Endothelial cell of umbilical vein (primary cell): ENCODE measurements at regions not wholly inside any gene's neighbourhood (a gene's known extent, or its start where the extent isn't known, plus 50 kb on each side); places are given as distances from the start of the nearest gene placed in this dataset.

Experiments used
- BruUV-seq: library from RNA; stranded (reverse); fragments of 400-500 nt; replicated peaks from 2 replicates; lab custom pipeline; 2021; lab: Mats Ljungman, UMichigan
- CTCF ChIA-PET: fragments of 300-600, 350-600 bp; sonication (Branson Sonifier 250); formaldehyde crosslinking; loops from one replicate; lab custom pipeline; 2021; ENCODE audit warnings: antibody characterized with exemption, inconsistent platforms; lab: Charles Lee
- POLR2A ChIA-PET: fragments of 300-600, 350-600 bp; sonication (Branson Sonifier 250); formaldehyde crosslinking; loops from one replicate; lab custom pipeline; 2021; ENCODE audit warnings: antibody characterized with exemption, inconsistent platforms; lab: Charles Lee
- DNase-seq: peaks from one replicate; pipeline ENCODE4 v3.0.0-alpha.2; 2011; ENCODE audit warnings: low read depth, low spot score
- FAIRE-seq: peaks from 2 replicates; lab custom pipeline; 2011; peaks lifted over from hg19 to GRCh38; lab: Jason Lieb, UNC
- H2AFZ ChIP-seq: 2 replicates; pipeline ENCODE4 v1.6.0; 2012; ENCODE audit warnings: low read depth, low read length, control low read depth, inconsistent platforms
- H3K27ac ChIP-seq: 2 replicates; pipeline ENCODE4 v1.5.1; 2011; ENCODE audit warnings: low read depth, mild to moderate bottlenecking, control low read depth, low read length, moderate library complexity; ENCODE audit not compliant: insufficient read depth
- H3K27me3 ChIP-seq, 2 experiments: 2 replicates each; pipeline versions ENCODE4 v1.6.0 to v1.6.1; 2011; ENCODE audit warnings: low read length in 2 of 2, mixed read lengths in 1 of 2; ENCODE audit not compliant: control insufficient read depth in 2 of 2, insufficient read depth in 2 of 2
- H3K36me3 ChIP-seq, 2 experiments: 2 replicates in 1 of 2; 3 replicates in 1 of 2; pipeline ENCODE4 v1.5.1; 2011; ENCODE audit warnings: low read length in 2 of 2, mild to moderate bottlenecking in 1 of 2, moderate library complexity in 1 of 2; ENCODE audit not compliant: control insufficient read depth in 2 of 2, insufficient read depth in 2 of 2; ENCODE audit errors: extremely low read depth in 1 of 2
- H3K4me1 ChIP-seq: 3 replicates; pipeline ENCODE4 v1.5.1; 2011; ENCODE audit warnings: mild to moderate bottlenecking, low read length; ENCODE audit not compliant: control insufficient read depth, insufficient read depth; ENCODE audit errors: extremely low read depth
- H3K4me2 ChIP-seq: 2 replicates; pipeline ENCODE4 v1.6.1; 2011; ENCODE audit warnings: low read length, control low read depth, mixed read lengths; ENCODE audit not compliant: insufficient read depth
- H3K4me3 ChIP-seq, 3 experiments: fragments of 200-600 bp in 1 of 3; sonication (generic), shearing (Covaris generic) in 1 of 3; replicated peaks in 1 of 3; 2 replicates each; pipeline ENCODE4 v1.5.1; 2011 to 2016; ENCODE audit warnings: control low read depth in 3 of 3, low read length in 3 of 3, mild to moderate bottlenecking in 2 of 3, inconsistent platforms in 1 of 3, low read depth in 1 of 3, moderate library complexity in 1 of 3; ENCODE audit not compliant: insufficient read depth in 1 of 3
- H3K79me2 ChIP-seq: 2 replicates; pipeline ENCODE4 v1.6.0; 2012; ENCODE audit warnings: low read length, inconsistent platforms; ENCODE audit not compliant: control insufficient read depth, insufficient read depth
- H3K9ac ChIP-seq: replicated peaks from 2 replicates; pipeline ENCODE3; 2011; ENCODE audit warnings: low read length, control low read depth; ENCODE audit not compliant: insufficient read depth; ENCODE audit errors: extremely low read depth
- H3K9me1 ChIP-seq: replicated peaks from 3 replicates; pipeline ENCODE4 v1.6.0; 2011; ENCODE audit warnings: mild to moderate bottlenecking, low read length; ENCODE audit not compliant: control insufficient read depth, insufficient read depth; ENCODE audit errors: extremely low read depth
- H3K9me3 ChIP-seq: replicated peaks from 2 replicates; pipeline ENCODE4 v1.5.1; 2012; ENCODE audit warnings: low read length, inconsistent platforms; ENCODE audit not compliant: control insufficient read depth, insufficient read depth
- H4K20me1 ChIP-seq: replicated peaks from 2 replicates; pipeline ENCODE3; 2011; ENCODE audit warnings: mild to moderate bottlenecking, low read length; ENCODE audit not compliant: control insufficient read depth, insufficient read depth; ENCODE audit errors: extremely low read depth
- EZH2 ChIP-seq: IDR thresholded peaks from 2 replicates; pipeline ENCODE4 v1.6.1; 2012; ENCODE audit warnings: borderline replicate concordance, low read depth, mild to moderate bottlenecking, moderate library complexity, low read length, inconsistent platforms; ENCODE audit not compliant: severe bottlenecking
- FOS ChIP-seq: IDR thresholded peaks from 2 replicates; pipeline ENCODE4 v1.6.1; 2011; ENCODE audit warnings: mild to moderate bottlenecking, low read length, moderate library complexity, borderline replicate concordance; ENCODE audit not compliant: insufficient read depth
- GATA2 ChIP-seq: IDR thresholded peaks from 2 replicates; pipeline ENCODE4 v1.7.0; 2011; ENCODE audit warnings: low read depth, mild to moderate bottlenecking, moderate library complexity, mixed read lengths, low read length; ENCODE audit not compliant: insufficient read length, insufficient read depth
- JUN ChIP-seq: IDR thresholded peaks from 2 replicates; pipeline ENCODE4 v1.6.1; 2011; ENCODE audit warnings: borderline replicate concordance, low read depth; ENCODE audit not compliant: insufficient read length, insufficient read depth
- MYC ChIP-seq: IDR thresholded peaks from one replicate; pipeline ENCODE4 v1.6.1; 2011; ENCODE audit warnings: mild to moderate bottlenecking, low read depth, low read length
- POLR2A ChIP-seq: IDR thresholded peaks from 2 replicates; pipeline ENCODE4 v1.6.1; 2012; ENCODE audit warnings: low read depth, mild to moderate bottlenecking, control low read depth, low read length
- POLR2AphosphoS5 ChIP-seq: IDR thresholded peaks from 2 replicates; pipeline ENCODE4 v1.6.1; 2012; ENCODE audit warnings: low read depth, mild to moderate bottlenecking, control low read depth, low read length, moderate library complexity; ENCODE audit not compliant: insufficient read depth
- dilution Hi-C: fragments of 300-500 bp; cut with MboI; formaldehyde crosslinking; loops from one replicate; pipeline ENCODE4 v1.15.0; 2019; ENCODE audit warnings: low sequenced_read_pairs; ENCODE audit not compliant: extremely low pct_ligation_motif_present
- intact Hi-C: fragments of 100-400 bp; cut with micrococcal nuclease; formaldehyde crosslinking; loops from one replicate; pipeline ENCODE4 v1.10.0; 2022
- TF ChIP-seq, protein P1 (sequence below), 2 donors: IDR thresholded peaks; 1 replicate in 1 of 2; 2 replicates in 1 of 2; pipeline ENCODE4 v1.5.1; 2011; ENCODE audit warnings: low read length in 2 of 2, mild to moderate bottlenecking in 2 of 2, moderate library complexity in 2 of 2, control low read depth in 1 of 2, inconsistent platforms in 1 of 2, low read depth in 1 of 2; ENCODE audit not compliant: insufficient read depth in 1 of 2; ENCODE audit errors: extremely low read depth in 1 of 2
- TF ChIP-seq, protein P2 (sequence below): IDR thresholded peaks from 2 replicates; pipeline ENCODE4 v1.6.1; 2011; ENCODE audit not compliant: insufficient read depth, insufficient read length

- Histone ChIP-seq H2AFZ (no peak overlapping the region), H3K36me3 (no peaks in the 10 kb centered on the region), H3K9me3 (no peaks in the 10 kb centered on the region), H3K27me3 (no peaks in the 10 kb centered on the region), H3K9me1 (no peaks in the 10 kb centered on the region), H3K9ac (no peak overlapping the region), H3K27ac (no peak overlapping the region), H3K79me2 (no peaks in the 10 kb centered on the region), H3K4me2 (no peak overlapping the region), H4K20me1 (no peaks in the 10 kb centered on the region), H3K4me1 (no peaks in the 10 kb centered on the region), H3K4me3 (no peak overlapping the region)
- TF ChIP-seq EZH2 (no peak), MYC (no peak), POLR2AphosphoS5 (no peak), FOS (no peak), JUN (no peak), POLR2A (no peak), GATA2 (no peak)
- TF ChIP-seq, protein P1, sequence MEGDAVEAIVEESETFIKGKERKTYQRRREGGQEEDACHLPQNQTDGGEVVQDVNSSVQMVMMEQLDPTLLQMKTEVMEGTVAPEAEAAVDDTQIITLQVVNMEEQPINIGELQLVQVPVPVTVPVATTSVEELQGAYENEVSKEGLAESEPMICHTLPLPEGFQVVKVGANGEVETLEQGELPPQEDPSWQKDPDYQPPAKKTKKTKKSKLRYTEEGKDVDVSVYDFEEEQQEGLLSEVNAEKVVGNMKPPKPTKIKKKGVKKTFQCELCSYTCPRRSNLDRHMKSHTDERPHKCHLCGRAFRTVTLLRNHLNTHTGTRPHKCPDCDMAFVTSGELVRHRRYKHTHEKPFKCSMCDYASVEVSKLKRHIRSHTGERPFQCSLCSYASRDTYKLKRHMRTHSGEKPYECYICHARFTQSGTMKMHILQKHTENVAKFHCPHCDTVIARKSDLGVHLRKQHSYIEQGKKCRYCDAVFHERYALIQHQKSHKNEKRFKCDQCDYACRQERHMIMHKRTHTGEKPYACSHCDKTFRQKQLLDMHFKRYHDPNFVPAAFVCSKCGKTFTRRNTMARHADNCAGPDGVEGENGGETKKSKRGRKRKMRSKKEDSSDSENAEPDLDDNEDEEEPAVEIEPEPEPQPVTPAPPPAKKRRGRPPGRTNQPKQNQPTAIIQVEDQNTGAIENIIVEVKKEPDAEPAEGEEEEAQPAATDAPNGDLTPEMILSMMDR (IDR thresholded peaks at IDR 0.05; ENCODE audit: extremely low read depth in 1 of 2, insufficient read depth in 1 of 2, low read depth in 1 of 2, low read length in 2 of 2), result no peak
- TF ChIP-seq, protein P2, sequence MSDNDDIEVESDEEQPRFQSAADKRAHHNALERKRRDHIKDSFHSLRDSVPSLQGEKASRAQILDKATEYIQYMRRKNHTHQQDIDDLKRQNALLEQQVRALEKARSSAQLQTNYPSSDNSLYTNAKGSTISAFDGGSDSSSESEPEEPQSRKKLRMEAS, result no peak
- DNase-seq (no peak), FAIRE-seq (no peak)
- intact Hi-C loops (no loop called here), dilution Hi-C loops (no loop called here)
- no TSS peak for BruUV-seq
- ChIA-PET POLR2A (no interaction called here), CTCF (interaction anchor here (1.4 kb wide), 1 partner anchor 14 kb away, joined by 3 read pairs; no protein-coding TSS in a partner anchor)
Observed at GRCh38 chr7:52586704-52587103, 448.7 kb upstream of the POM121L12 start.
